DOHH2 (cell line): ENCODE measurements at regions not wholly inside any gene's neighbourhood (a gene's known extent, or its start where the extent isn't known, plus 50 kb on each side); places are given as distances from the start of the nearest gene placed in this dataset.

Experiments
- EZH2phosphoT487 ChIP-seq: fragments of 200-600 bp; sonication (generic); IDR thresholded peaks from 2 replicates; pipeline ENCODE4 v1.6.1; 2017; ENCODE audit warnings: borderline replicate concordance, mild to moderate bottlenecking, antibody characterized with exemption, low read length, moderate library complexity, mixed read lengths
- TF ChIP-seq, protein P1 (sequence below): fragments of 200-600 bp; sonication (generic); IDR thresholded peaks from one replicate; pipeline ENCODE4 v1.5.1; 2014; ENCODE audit warnings: antibody characterized with exemption, mild to moderate bottlenecking, low read depth, low read length; ENCODE audit not compliant: poor library complexity, severe bottlenecking

DNA sequence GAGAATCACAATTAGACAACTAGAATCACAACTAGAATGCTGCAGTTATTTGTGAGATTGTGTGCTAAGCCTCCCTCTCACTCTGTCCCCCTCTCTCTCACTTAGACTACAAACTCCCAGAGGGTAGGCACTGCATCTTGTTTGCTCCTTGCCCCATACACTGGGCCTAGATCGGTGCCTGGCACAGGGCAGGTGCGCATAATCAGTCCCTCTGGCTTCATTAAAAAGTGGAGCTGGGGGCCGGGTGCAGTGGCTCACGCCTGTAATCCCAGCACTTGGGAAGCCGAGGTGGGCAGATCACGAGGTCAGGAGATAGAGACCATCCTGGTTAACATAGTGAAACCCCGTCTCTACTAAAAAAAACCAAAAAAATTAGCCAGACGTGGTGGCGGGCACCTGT is 456.8 kb downstream of the MIAT start:
- TF ChIP-seq, protein P1, sequence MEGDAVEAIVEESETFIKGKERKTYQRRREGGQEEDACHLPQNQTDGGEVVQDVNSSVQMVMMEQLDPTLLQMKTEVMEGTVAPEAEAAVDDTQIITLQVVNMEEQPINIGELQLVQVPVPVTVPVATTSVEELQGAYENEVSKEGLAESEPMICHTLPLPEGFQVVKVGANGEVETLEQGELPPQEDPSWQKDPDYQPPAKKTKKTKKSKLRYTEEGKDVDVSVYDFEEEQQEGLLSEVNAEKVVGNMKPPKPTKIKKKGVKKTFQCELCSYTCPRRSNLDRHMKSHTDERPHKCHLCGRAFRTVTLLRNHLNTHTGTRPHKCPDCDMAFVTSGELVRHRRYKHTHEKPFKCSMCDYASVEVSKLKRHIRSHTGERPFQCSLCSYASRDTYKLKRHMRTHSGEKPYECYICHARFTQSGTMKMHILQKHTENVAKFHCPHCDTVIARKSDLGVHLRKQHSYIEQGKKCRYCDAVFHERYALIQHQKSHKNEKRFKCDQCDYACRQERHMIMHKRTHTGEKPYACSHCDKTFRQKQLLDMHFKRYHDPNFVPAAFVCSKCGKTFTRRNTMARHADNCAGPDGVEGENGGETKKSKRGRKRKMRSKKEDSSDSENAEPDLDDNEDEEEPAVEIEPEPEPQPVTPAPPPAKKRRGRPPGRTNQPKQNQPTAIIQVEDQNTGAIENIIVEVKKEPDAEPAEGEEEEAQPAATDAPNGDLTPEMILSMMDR, result no peak
- TF ChIP-seq EZH2phosphoT487, result no peak
